ENCODE measurements at regions not wholly inside any gene's neighbourhood (a gene's known extent, or its start where the extent isn't known, plus 50 kb on each side); places are given as distances from the start of the nearest gene placed in this dataset.

DNA sequence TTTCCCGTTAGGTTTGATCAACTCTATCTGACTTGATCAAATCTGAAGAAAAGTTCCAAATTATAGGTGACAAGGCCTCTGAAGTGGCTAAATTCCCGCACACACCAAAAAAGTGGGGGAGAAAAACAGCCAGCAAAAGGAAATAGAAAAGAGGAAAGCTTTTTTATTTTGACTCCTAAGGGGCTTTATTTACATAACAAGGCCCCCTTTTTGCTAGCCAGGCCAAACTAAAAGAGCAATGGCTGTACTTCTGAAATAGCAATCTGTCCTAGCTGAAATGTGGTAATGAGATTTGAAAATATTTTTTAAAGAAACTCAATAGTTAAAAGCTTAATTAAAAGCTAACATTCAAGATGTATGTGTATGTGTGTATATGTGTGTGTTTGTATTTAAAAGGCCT lies 311.5 kb upstream of the POGK start:
- Histone ChIP-seq H3K27me3 (ENCODE audit: control insufficient read depth in 5 of 5, insufficient read depth in 4 of 5, low read length in 5 of 5) (no peaks in the 10 kb centered on the region), H3K4me1 (ENCODE audit: control insufficient read depth in 5 of 5, insufficient read depth in 5 of 5, low read length in 5 of 5) (no peaks in the 10 kb centered on the region), H3K4me3 (ENCODE audit: low read depth in 1 of 5, low read length in 5 of 5) (no peak overlapping the region), H3K9me3 (ENCODE audit: control insufficient read depth in 5 of 5, low read length in 5 of 5) (no peaks in the 10 kb centered on the region), H3K27ac (ENCODE audit: low read depth, low read length) (no peak overlapping the region), H3K9ac (ENCODE audit: low read length in 5 of 5) (no peak overlapping the region), H3K36me3 (ENCODE audit: control insufficient read depth in 5 of 5, insufficient read depth in 5 of 5, low read length in 5 of 5) (no peaks in the 10 kb centered on the region)

GRCh38 chr1:166538646-166539045 lies 300.6 kb upstream of the POGK start:
- H3K4me1 ChIP-seq (ENCODE audit: control insufficient read depth in 5 of 5, insufficient read depth in 5 of 5, low read length in 5 of 5): no peaks in the 10 kb centered on the region

DNA sequence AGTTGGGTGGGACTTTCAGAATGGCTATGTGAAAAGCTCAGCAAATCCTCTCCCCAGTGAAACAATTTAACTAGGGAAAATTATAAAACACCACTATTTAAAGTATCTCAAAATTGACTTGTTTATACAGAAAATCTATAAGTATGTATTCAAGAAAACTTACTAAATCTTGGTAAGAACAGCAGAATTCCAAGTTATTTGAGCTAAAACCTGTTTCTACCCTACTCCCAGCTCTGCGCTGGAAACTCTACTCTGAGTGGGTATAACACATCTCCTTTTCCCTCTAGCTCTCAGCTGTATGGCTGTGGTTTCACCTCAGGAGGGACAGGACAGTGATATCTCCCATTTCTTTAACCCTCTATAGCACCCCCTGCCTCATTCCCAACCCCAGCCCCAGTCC lies 295.2 kb upstream of the POGK start:
- no peaks in the 10 kb centered on the region for H3K36me3 ChIP-seq (ENCODE audit: control insufficient read depth in 5 of 5, insufficient read depth in 5 of 5, low read length in 5 of 5)
- no peaks in the 10 kb centered on the region for H3K4me1 ChIP-seq (ENCODE audit: control insufficient read depth in 5 of 5, insufficient read depth in 5 of 5, low read length in 5 of 5)
- H3K9ac ChIP-seq (ENCODE audit: low read length in 5 of 5): no peak overlapping the region
- no peak overlapping the region for H3K27ac ChIP-seq (ENCODE audit: low read depth, low read length)
- H3K27me3 ChIP-seq (ENCODE audit: control insufficient read depth in 5 of 5, insufficient read depth in 4 of 5, low read length in 5 of 5): no peaks in the 10 kb centered on the region
- no peak overlapping the region for H3K4me3 ChIP-seq (ENCODE audit: low read depth in 1 of 5, low read length in 5 of 5)
- H3K9me3 ChIP-seq (ENCODE audit: control insufficient read depth in 5 of 5, low read length in 5 of 5): peaks cover 0 to 8% (median 2%) of the 10 kb centered on the region in 5 donors

More at GRCh38 chr1:166538646-166539045, 300.6 kb upstream of the POGK start:
- H3K4me3 ChIP-seq (ENCODE audit: low read depth in 1 of 5, low read length in 5 of 5): no peak overlapping the region
- no peak overlapping the region for H3K27ac ChIP-seq (ENCODE audit: low read depth, low read length)
- H3K9me3 ChIP-seq (ENCODE audit: control insufficient read depth in 5 of 5, low read length in 5 of 5): peaks cover 0 to 2% (median 0%) of the 10 kb centered on the region in 5 donors
- no peaks in the 10 kb centered on the region for H3K27me3 ChIP-seq (ENCODE audit: control insufficient read depth in 5 of 5, insufficient read depth in 4 of 5, low read length in 5 of 5)
- H3K9ac ChIP-seq (ENCODE audit: low read length in 5 of 5): no peak overlapping the region
- no peaks in the 10 kb centered on the region for H3K36me3 ChIP-seq (ENCODE audit: control insufficient read depth in 5 of 5, insufficient read depth in 5 of 5, low read length in 5 of 5)

DNA sequence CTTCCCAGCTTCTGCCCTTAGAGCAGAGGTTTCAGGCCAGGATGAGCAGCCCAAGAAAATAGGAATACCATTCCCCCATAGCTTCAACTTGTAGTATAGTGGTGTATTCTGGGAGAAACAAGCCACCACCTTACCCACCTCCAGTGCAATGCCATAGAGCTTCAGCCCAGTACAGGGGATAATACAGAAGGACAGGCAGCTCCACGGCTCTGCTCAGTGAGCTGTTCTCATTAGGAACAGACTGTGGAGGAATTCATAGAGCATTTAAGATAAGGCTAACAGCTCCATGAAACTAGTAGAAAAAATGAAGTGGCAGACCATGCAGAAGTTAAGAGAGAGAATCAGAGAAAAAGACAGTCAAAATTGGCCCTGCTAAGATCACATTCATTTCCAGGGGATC lies 294.7 kb upstream of the POGK start:
- H3K9me3 ChIP-seq (ENCODE audit: control insufficient read depth in 5 of 5, low read length in 5 of 5): peaks cover 0 to 9% (median 3%) of the 10 kb centered on the region in 5 donors
- no peaks in the 10 kb centered on the region for H3K27me3 ChIP-seq (ENCODE audit: control insufficient read depth in 5 of 5, insufficient read depth in 4 of 5, low read length in 5 of 5)
- H3K9ac ChIP-seq (ENCODE audit: low read length in 5 of 5): no peak overlapping the region
- no peaks in the 10 kb centered on the region for H3K36me3 ChIP-seq (ENCODE audit: control insufficient read depth in 5 of 5, insufficient read depth in 5 of 5, low read length in 5 of 5)
- no peaks in the 10 kb centered on the region for H3K4me1 ChIP-seq (ENCODE audit: control insufficient read depth in 5 of 5, insufficient read depth in 5 of 5, low read length in 5 of 5)
- no peak overlapping the region for H3K27ac ChIP-seq (ENCODE audit: low read depth, low read length)
- H3K4me3 ChIP-seq (ENCODE audit: low read depth in 1 of 5, low read length in 5 of 5): no peak overlapping the region

DNA sequence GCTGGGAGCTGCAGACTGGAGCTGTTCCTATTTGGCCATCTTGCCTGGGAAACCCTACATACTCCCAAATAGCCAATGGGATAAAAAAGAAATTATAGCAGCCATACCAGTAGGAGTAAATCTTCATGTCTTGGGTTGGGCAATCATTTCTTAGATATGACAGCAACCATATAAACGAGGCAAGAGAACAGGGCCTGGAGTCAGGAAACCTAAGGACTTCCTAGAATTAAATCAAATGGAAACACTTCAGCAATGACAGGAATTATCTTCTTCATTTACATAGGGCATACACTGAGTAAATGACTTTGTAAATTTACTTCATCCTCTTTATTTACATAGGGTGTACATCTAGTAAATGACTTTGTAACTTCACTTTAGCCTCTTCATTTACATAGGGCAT lies 286.6 kb upstream of the POGK start:
- H3K27me3 ChIP-seq (ENCODE audit: control insufficient read depth in 5 of 5, insufficient read depth in 4 of 5, low read length in 5 of 5): no peaks in the 10 kb centered on the region
- no peaks in the 10 kb centered on the region for H3K4me1 ChIP-seq (ENCODE audit: control insufficient read depth in 5 of 5, insufficient read depth in 5 of 5, low read length in 5 of 5)
- H3K9me3 ChIP-seq (ENCODE audit: control insufficient read depth in 5 of 5, low read length in 5 of 5): peaks cover 0 to 11% (median 0%) of the 10 kb centered on the region in 5 donors
- no peak overlapping the region for H3K27ac ChIP-seq (ENCODE audit: low read depth, low read length)
- no peak overlapping the region for H3K4me3 ChIP-seq (ENCODE audit: low read depth in 1 of 5, low read length in 5 of 5)
- H3K9ac ChIP-seq (ENCODE audit: low read length in 5 of 5): no peak overlapping the region
- no peaks in the 10 kb centered on the region for H3K36me3 ChIP-seq (ENCODE audit: control insufficient read depth in 5 of 5, insufficient read depth in 5 of 5, low read length in 5 of 5)

GRCh38 chr1:166570954-166571353 lies 268.3 kb upstream of the POGK start:
- Histone ChIP-seq H3K9me3 (ENCODE audit: control insufficient read depth in 5 of 5, low read length in 5 of 5) (no peaks in the 10 kb centered on the region), H3K4me1 (ENCODE audit: control insufficient read depth in 5 of 5, insufficient read depth in 5 of 5, low read length in 5 of 5) (no peaks in the 10 kb centered on the region), H3K4me3 (ENCODE audit: low read depth in 1 of 5, low read length in 5 of 5) (no peak overlapping the region), H3K27ac (ENCODE audit: low read depth, low read length) (no peak overlapping the region), H3K27me3 (ENCODE audit: control insufficient read depth in 5 of 5, insufficient read depth in 4 of 5, low read length in 5 of 5) (no peaks in the 10 kb centered on the region), H3K36me3 (ENCODE audit: control insufficient read depth in 5 of 5, insufficient read depth in 5 of 5, low read length in 5 of 5) (no peaks in the 10 kb centered on the region), H3K9ac (ENCODE audit: low read length in 5 of 5) (no peak overlapping the region)

GRCh38 chr1:166573199-166573598 lies 266.1 kb upstream of the POGK start:
- H3K4me3 ChIP-seq (ENCODE audit: low read depth in 1 of 5, low read length in 5 of 5): no peak overlapping the region
- no peaks in the 10 kb centered on the region for H3K27me3 ChIP-seq (ENCODE audit: control insufficient read depth in 5 of 5, insufficient read depth in 4 of 5, low read length in 5 of 5)
- H3K27ac ChIP-seq (ENCODE audit: low read depth, low read length): no peak overlapping the region
- no peaks in the 10 kb centered on the region for H3K4me1 ChIP-seq (ENCODE audit: control insufficient read depth in 5 of 5, insufficient read depth in 5 of 5, low read length in 5 of 5)
- H3K9me3 ChIP-seq (ENCODE audit: control insufficient read depth in 5 of 5, low read length in 5 of 5): no peaks in the 10 kb centered on the region
- H3K9ac ChIP-seq (ENCODE audit: low read length in 5 of 5): no peak overlapping the region
- H3K36me3 ChIP-seq (ENCODE audit: control insufficient read depth in 5 of 5, insufficient read depth in 5 of 5, low read length in 5 of 5): no peaks in the 10 kb centered on the region

DNA sequence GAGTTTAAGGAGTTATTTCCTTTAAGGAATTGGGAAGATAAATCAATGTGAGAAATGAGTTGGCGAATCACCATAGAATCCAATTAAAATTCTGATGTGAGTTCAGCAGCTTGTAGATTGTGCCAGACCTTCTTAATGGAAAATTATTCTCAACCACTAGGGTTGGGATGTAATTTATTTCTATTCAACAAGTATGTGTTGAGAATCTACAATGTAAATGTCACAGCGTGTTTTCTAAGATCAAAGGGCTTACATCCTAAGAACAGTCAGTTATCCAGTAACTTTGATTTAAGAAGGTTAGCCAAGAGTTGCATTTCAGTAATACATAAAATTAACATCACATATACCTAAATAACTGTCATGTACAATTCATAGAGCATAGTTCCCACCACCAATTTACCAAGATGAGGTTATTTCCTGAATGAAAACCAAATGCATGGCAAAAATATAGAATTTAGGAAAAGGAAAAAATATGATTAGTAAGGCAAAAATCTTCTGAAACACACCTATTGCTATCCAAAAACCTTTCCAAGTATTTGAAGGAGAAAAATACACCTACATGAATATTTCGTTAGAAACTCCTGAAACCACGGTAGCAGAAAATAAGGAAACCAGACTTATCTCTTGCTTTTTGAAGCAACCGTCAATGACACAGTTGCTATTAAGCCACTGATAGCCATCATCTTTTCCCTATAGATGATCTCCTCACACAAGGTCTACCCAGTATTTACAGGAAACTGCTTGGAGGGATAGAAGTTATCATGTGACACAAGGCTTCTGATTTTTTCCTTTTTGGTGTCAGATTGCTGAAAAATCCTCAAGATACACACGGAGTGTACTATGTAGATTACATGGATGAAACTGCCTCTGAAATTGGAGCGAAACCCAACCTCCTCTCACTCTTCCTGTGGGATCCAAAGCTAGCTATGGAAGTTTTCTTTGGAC lies 259.4 kb upstream of the POGK start:
- Histone ChIP-seq H3K4me3 (ENCODE audit: low read depth in 1 of 5, low read length in 5 of 5) (no peak overlapping the region), H3K36me3 (ENCODE audit: control insufficient read depth in 5 of 5, insufficient read depth in 5 of 5, low read length in 5 of 5) (no peaks in the 10 kb centered on the region)

GRCh38 chr1:166588741-166589140 lies 250.5 kb upstream of the POGK start:
- Histone ChIP-seq H3K9ac (ENCODE audit: low read length in 5 of 5) (no peak overlapping the region), H3K4me1 (ENCODE audit: control insufficient read depth in 5 of 5, insufficient read depth in 5 of 5, low read length in 5 of 5) (no peaks in the 10 kb centered on the region), H3K36me3 (ENCODE audit: control insufficient read depth in 5 of 5, insufficient read depth in 5 of 5, low read length in 5 of 5) (no peaks in the 10 kb centered on the region), H3K27ac (ENCODE audit: low read depth, low read length) (no peak overlapping the region), H3K9me3 (ENCODE audit: control insufficient read depth in 5 of 5, low read length in 5 of 5) (no peaks in the 10 kb centered on the region), H3K4me3 (ENCODE audit: low read depth in 1 of 5, low read length in 5 of 5) (no peak overlapping the region), H3K27me3 (ENCODE audit: control insufficient read depth in 5 of 5, insufficient read depth in 4 of 5, low read length in 5 of 5) (peaks cover 0 to 3% (median 0%) of the 10 kb centered on the region in 5 donors)

More for the DNA sequence above, 259.4 kb upstream of the POGK start:
- H3K4me1 ChIP-seq (ENCODE audit: control insufficient read depth in 5 of 5, insufficient read depth in 5 of 5, low read length in 5 of 5): no peaks in the 10 kb centered on the region
- peaks cover 0 to 3% (median 0%) of the 10 kb centered on the region in 5 donors for H3K27me3 ChIP-seq (ENCODE audit: control insufficient read depth in 5 of 5, insufficient read depth in 4 of 5, low read length in 5 of 5)
- no peaks in the 10 kb centered on the region for H3K9me3 ChIP-seq (ENCODE audit: control insufficient read depth in 5 of 5, low read length in 5 of 5)
- no peak overlapping the region for H3K27ac ChIP-seq (ENCODE audit: low read depth, low read length)
- H3K9ac ChIP-seq (ENCODE audit: low read length in 5 of 5): no peak overlapping the region

GRCh38 chr1:166590161-166590560 lies 249.1 kb upstream of the POGK start:
- Histone ChIP-seq H3K4me3 (ENCODE audit: low read depth in 1 of 5, low read length in 5 of 5) (no peak overlapping the region), H3K27me3 (ENCODE audit: control insufficient read depth in 5 of 5, insufficient read depth in 4 of 5, low read length in 5 of 5) (peaks cover 0 to 3% (median 0%) of the 10 kb centered on the region in 5 donors), H3K4me1 (ENCODE audit: control insufficient read depth in 5 of 5, insufficient read depth in 5 of 5, low read length in 5 of 5) (no peaks in the 10 kb centered on the region), H3K9ac (ENCODE audit: low read length in 5 of 5) (no peak overlapping the region), H3K36me3 (ENCODE audit: control insufficient read depth in 5 of 5, insufficient read depth in 5 of 5, low read length in 5 of 5) (no peaks in the 10 kb centered on the region), H3K9me3 (ENCODE audit: control insufficient read depth in 5 of 5, low read length in 5 of 5) (no peaks in the 10 kb centered on the region), H3K27ac (ENCODE audit: low read depth, low read length) (no peak overlapping the region)
